NCI-H1417 treated with DMSO at 0.1 percent for 48 hours (cell line): ENCODE measurements at regions not wholly inside any gene's neighbourhood (a gene's known extent, or its start where the extent isn't known, plus 50 kb on each side); places are given as distances from the start of the nearest gene placed in this dataset.

Source experiments
- DNase-seq: peaks from one replicate; lab custom pipeline; 2025; lab: John Stamatoyannopoulos, UW

DNA sequence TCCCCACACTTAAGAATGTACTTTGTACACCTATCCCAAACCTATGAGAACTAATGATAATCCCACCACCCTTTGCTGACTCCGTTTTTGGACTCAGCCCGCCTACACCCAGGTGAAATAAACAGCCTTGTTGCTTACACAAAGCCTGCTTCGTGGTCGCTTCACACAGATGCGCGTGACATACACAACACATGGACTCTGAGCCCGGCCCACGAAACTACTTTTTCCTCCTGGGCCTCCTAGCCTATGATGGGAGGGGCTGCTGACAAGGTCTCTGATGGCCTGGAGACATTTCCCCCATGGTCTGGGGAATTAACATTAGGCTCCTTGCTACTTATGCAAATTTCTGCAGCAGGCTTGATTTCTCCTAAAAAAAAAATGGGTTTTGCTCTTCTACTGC, 1176.4 kb upstream of the RAG2 start:
- no peak for DNase-seq

DNA sequence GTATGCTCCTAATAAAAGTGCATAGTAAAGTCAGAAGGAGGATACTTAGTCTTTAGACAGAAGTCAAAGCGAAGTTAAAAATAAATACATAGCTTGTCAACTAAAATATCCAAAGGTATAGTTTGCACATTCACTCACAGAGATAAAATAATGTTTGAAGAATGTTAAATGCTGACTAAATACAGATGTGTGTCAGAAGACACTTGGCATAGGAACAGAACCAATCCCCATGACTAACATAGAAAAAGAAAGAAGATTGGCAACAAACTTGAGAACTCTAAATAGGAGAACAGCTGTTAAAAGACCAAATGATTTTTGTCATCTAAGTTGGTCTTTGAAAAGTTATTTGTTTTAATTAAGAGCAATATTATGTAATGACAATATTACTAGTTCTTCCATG, 1172.1 kb upstream of the RAG2 start:
- DNase-seq: no peak

DNA sequence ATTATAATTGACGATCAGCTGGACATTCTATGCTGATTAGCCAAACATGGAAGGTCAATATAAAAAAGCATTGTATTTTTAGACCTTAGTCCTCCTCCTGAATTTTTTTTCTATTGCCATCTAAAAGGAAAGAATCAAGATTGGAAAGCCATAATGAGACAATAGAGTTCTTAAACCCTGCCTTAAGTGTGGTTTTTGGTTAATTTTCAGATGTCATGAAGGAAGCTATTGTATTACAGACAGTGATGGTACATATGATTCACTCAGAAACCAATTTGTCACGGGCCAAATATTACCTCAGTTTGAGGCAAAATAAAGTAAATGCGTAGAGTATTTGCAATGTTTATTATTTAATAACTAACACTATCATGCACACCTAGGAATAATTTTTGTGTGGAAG, 1164.0 kb upstream of the RAG2 start:
- DNase-seq: no peak

DNA sequence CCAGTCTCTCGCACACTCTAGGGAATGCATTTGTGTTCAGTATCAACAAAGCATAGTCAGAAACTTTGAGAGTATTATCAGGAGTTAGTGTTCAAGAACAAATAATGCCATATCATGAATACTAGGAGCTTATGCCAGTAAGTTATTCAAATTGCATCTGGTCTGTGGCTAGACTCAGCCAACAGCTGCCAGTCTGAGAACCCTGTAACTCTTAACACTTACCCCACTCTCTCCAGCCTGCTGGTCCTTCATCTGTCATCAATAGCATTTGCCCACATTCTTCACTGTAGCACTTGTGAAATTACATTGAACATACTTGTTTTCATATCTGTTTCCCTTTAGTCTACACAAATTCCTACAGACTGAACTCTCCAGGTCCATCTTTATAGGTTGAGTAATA, 1157.5 kb upstream of the RAG2 start:
- DNase-seq: no peak

DNA sequence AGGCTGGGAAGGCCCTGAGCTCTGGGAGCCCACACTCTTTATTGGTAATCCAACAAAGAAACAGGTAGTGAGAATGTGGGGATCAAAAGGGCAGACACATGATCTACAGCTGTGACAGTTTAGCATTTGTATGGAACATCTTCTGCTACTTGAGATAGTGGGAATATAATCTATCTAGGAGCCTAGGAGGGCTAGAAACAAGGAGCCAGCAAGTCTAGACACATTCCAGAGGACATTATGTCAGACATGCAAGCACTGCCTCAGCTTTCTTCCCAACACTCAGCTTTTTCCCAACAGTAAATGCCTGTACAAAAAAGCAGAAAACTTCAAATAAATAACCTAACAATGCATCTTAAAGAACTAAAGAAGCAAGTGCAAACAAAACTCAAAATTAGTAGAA, 1150.6 kb upstream of the RAG2 start:
- no peak for DNase-seq

DNA sequence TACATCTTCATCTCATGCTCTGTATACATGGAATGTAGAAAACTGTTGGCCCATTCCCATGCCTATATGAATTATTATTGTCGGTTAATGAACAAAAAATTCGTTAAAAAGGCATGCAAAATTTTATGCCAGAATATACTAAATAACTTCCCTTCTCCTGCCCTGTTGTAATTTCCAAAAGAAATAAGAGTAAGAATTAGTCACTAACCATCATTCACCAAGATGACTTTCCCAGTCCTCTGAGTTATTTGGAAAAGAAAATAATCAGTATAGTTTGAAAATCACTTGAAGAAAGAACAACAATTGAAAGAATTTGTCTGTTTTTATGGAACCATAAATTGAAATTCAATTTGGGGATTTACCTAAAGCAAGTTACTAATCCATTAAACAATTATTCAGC, 1149.1 kb upstream of the RAG2 start:
- DNase-seq: no peak

DNA sequence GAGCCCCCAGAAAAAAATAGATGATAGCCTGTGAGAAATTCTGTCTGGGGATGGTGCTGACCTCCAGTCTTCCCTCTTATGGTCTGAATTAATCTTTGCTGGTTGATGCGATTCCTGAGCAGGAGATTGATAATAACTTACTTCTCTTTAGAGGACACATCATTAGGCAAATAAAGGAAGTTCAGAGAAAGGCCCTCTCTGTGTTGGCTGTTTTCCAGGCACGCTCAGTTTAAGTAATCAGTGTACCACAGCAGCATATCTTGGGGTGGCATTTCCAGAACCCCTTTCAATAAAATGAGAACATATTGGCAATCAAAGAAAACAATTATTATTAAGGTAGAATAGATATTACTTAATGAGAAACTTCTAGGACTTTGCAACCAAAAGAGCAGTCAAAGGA, 1129.3 kb upstream of the RAG2 start:
- no peak for DNase-seq

DNA sequence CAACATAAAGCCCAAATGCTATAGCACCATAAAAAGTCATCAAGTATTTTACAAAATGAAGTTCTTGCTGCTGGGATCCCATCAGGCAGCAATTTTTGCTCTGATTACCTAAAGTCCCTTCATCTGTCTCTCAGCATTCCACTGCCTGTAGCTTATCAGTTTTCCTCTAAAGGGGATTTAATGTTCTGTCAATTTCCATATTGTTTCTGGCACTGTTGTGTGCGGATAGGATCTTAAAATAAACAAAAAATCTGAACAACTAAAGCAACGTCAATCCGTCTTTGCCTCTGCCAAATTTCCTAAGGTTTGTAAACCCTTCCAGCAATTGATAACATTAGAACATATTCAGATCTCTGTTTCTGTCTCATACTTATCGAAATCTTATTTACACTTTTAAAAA, 1126.3 kb upstream of the RAG2 start:
- no peak for DNase-seq

DNA sequence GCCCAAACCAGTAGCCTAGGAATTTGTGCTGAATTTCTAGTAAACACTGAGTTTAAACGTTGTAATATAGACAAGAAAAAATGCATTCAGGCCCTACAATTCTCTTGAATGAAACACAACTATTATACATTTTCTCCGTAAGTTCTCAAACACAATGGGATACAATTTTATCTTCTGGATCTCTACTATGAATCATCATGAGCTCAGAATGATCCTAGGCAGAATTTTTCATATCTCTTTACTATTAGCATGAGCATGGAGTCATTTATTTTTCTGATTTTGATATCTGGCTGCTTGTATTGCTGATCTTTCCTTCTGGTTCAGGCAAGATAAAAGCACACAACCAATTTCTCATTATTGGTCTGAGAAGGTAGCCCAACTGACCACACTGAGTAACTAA, 1123.4 kb upstream of the RAG2 start:
- no peak for DNase-seq

DNA sequence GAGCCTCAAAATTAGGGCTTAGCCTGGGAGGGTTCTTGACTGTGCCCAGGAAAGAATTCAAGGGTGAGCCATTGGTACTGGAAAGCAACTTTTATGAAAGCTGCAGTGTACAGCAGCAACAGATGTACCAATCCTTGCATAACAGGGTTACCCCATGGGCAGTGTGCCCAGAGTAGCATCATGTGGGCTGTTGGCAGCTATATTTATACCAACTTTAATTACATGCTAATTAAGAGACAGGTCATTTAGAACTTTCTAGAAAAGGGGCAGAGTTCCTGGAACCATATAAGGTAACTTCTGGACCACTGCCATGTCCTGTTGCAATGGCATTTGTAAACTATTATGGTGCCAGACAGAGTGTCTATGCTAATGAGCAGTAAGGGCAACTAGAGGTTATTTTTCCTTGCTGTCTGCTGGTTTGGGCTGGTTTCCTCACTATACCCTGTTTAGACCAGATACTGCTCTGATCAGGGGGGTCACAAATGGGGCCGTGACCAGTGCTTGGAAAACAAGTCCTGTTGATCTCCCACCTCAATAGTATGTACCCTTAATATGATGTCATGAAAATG, 1120.5 kb upstream of the RAG2 start:
- no peak for DNase-seq

DNA sequence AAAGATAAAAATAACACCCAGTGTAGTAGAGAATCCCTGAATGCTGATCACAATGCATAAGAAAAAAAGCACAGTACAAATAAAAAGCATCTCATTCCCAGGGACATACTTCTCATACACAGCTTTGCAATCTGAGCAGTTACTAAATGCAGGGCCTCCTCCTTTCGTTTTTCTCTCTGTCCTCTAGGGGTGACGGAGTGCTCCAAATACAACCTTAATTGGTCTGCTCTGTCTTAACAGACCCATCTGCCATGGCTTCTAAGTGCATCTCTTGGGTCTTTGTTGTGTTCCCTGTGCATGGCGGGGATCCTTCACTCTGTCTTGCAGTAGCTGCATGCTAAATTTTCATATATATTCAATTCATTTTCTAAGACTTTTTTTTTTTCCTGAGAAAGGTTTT, 1114.2 kb upstream of the RAG2 start:
- DNase-seq: no peak

DNA sequence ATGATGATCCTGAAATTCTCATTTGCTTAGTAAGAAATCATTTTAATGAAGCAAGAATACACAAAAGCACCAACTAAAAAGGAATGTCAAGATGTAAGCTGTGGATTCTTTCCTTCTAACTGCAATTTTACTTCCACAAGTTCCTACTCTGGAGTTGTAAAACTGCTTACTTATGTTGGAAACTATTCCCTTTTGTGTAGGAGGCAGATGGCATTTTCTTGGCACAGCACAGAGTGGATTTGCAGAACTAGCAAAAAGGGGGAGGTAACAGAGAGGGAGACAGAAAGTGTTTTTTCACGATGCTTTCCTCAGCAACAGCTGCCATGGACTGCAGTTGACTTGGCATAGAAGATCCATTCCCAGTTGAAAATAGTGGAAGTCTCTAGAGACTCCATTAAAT, 1112.0 kb upstream of the RAG2 start:
- DNase-seq: no peak

DNA sequence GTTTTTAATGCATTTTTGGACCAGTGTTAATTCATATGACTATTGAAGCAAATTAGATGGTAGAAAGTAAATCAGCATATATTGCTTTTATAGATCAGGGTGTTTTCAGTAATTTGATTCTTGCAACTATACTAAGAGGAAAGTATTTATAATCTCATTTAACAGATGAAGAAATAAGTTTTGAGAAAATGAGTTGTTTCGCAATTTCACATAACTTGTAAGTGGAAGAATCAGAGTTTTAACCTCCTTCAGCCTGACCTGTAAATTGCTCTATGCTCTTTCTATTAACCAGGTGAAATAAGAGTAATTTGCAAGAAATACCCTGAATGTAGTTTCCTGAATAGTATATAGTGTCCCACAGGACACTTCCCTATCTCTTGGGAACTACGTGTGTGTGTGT, 1106.8 kb upstream of the RAG2 start:
- DNase-seq: no peak

DNA sequence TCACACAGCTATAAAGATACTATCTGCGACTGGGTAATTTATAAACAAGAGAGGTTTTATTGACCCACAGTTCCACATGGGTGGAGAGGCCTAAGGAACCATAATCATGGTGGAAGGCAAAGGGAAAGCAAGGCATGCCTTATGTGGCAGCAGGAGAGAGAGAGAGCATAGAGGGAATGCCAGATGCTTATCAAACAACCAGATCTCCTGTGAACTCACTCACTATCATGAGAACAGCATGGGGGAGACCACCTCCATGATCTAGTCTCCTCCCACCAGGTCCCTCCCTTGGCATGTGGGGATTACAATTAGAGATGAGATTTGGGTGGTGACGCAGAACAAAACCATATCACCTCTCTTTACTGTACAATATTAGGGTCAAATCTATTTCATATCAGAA, 1101.6 kb upstream of the RAG2 start:
- DNase-seq: no peak

DNA sequence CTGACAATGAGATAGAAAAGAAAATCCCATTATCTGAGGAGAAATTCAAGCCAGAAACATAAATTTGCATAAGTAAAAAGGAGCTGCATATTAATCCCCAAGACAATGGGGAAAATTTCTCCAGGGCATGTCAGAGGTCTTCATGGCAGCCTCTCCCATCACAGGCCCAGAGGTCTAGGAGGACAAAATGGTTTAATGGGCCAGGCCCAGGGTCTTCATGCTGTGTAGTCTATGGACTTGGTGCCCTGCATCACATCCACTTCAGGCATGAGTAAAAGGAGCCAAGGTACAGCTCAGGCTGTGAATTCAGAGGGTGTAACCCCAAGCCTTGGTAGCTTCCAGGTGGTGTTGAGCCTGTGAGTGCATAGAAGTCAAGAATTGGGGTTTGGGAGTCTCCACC, 1097.2 kb upstream of the RAG2 start:
- DNase-seq: no peak

DNA sequence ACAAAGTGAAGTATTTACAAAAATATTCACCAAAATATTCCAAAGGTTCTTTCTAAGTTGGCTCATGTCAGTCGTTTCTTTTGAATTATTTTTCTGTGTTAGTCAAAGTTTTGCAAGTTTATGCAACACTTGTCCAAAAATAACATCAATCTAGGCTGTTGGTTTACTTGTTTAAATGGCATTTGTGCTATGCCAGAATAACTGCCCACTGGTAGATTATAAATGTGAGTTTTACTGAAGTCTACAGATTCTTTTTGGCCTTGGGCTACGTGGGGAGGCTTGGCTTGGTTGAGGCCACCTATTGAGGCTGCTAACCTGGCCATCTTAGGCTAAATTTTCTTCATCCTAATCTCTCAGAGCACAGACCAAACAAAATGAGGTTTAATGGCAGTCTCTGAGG, 1091.9 kb upstream of the RAG2 start:
- no peak for DNase-seq

DNA sequence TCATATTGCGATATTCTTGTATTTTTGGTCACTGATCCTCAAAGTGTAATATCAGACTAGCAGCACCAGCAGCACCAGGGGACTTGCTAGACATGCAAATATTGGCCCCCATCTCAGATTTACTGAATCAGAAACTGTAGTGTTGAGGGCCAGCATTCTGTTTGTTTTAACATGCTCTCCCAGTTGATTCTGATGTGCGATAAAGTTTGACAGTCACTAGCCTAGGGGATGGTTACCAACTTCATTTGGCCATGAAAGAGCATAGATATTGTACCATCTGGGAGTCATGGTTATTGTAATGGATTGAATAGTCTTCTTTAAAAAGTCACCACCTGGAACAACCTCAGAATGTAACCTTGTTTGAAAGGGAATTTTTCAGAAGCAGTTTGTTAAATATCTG, 1090.4 kb upstream of the RAG2 start:
- DNase-seq: no peak

DNA sequence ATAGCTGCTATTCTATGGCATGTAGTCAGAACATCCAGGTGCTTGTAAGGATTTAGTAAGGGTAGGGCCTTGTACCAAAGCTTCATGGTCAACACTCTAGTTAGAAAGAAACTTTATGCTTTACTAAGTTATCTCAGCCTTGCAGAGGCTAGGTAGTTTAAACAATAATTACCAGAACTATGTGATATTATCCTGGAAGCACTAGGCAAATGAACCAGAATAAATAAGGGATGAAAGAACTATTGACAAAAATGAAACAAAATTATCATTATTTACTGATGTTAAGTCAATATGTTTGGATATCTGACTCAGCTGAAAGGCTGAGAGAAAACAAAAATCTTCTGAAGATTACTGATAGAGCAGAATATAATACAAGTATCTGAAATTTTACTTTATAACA, 1089.1 kb upstream of the RAG2 start:
- DNase-seq: no peak

DNA sequence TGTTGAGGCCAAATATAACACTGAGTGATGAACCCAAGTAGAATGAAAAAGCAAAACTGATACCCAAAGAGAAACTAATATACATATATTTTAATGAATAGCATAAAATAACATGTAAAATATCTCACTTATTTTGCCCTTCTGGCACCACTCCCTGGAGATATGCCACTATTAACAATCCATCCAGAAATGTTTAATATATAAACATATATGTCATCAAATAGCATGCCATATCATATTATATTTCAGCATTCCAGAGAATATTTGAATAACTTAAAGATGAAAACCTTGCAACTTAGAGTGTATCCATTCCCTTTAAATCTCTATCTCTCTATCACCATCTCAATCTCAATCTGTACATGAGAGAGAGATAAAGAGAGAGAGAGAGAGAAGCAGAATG, 1073.3 kb upstream of the RAG2 start:
- no peak for DNase-seq

DNA sequence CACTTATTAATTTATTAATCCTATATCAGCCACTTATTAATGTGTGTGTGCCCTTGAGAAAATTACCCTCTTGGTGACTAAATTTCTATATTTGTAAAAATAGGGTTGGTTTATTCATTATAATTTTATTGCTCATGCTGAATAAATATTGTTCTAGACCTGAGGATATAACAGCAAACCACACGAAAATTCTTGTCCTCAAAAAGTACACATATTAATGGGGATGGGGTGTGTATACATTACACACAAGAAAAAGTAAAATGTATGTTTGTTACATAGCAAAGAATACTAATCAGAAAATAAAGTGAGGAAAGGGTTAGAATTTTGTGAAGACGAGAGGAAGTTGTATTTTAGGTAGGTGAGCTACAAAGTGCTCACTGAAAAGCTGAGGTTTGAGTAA, 1068.9 kb upstream of the RAG2 start:
- no peak for DNase-seq

DNA sequence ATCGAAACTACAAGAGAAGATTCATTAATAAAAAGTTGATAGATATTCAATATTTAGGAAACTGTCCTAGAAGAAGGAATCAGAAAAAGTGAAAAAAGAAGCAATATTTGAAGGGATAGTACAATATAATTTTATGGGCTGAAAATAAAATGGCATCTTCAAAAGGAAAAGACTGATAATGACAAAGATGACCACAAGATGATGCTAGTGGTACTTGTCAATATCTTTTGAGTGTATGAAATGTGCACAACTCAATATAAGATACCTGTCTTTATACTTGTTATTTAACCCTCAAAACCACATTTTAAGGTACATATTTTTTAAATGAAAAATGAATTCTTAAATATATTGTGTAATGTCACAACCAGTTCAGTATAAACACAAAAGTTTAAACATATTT, 1059.6 kb upstream of the RAG2 start:
- DNase-seq: no peak

DNA sequence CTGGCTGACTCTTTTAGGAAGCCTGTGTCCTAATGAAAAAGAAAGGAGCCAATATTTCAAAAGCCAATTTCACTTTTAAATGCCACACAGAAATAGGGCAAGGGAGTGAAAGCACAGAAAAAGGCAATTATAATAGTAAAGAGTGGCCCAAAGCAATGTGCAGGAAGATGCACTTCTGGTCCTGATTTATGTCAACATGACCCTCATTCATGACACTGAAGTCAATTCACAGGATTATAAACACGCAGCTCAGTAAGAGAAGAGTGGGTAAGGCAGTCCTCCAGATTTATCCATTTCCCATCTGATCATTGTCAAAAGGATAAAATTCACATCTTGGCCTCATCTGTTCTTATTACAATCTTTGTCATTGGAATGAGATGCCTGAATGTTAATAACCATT, 1049.7 kb upstream of the RAG2 start:
- DNase-seq: no peak

DNA sequence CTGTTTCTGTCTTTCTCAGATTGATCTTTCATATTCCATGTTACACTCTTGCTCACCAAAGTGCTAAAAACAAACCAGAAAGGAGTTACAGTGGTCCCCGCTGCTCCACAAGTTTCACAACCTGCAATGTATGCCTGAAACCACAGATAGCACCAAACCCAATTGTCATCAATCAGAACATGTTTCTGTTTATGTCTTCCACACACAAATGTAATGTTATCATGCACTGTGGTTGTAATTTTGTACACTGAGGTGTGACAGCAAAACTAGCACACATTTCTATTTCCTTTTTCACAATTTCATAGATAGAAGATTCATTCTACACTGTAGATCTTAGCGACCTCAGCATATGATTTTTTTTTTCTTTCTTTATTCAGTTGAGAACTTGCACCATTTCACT, 1045.9 kb upstream of the RAG2 start:
- no peak for DNase-seq

DNA sequence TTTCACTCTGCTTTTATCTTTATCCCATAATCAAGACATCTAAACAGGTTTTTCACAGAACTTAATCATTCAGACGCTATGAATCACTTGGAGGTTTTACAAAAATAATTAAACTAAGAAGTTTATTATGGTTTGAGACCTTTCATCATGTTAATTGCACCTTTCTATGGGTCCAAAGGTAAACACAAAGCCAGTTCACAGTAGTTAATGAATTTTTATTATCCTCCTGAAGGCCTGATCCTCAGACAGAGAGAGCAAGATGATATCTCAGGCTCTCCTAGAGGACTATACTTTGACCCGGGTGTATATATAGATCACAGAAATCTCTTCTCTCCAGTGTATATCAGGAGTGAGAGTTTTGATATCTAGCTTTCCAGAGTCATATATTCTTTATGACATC, 1044.3 kb upstream of the RAG2 start:
- no peak for DNase-seq

DNA sequence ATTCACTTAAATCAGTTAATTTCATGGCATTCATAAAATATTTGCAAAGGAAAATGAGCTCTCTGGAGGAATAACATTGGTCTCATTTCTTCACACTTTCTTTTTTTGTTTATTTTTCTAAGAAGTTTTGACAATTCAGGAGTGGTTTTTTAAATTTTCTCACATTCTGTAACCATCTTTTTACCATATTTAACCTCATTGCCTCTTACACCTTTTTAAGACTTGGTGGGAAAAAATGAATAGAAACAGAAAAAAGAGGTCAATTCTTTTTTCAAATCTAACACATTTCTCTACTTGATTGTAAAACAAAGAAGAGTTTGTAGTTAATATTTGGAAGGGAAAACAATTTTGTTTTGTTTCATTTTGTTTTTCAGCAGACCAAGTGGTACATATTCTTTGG, 1034.7 kb upstream of the RAG2 start:
- DNase-seq: no peak
